ENCODE measurements at regions not wholly inside any gene's neighbourhood (a gene's known extent, or its start where the extent isn't known, plus 50 kb on each side); places are given as distances from the start of the nearest gene placed in this dataset.

- DNase-seq = no peak
Measured at GRCh38 chr21:31497914-31498313, 153.9 kb upstream of the TIAM1 start.

DNA sequence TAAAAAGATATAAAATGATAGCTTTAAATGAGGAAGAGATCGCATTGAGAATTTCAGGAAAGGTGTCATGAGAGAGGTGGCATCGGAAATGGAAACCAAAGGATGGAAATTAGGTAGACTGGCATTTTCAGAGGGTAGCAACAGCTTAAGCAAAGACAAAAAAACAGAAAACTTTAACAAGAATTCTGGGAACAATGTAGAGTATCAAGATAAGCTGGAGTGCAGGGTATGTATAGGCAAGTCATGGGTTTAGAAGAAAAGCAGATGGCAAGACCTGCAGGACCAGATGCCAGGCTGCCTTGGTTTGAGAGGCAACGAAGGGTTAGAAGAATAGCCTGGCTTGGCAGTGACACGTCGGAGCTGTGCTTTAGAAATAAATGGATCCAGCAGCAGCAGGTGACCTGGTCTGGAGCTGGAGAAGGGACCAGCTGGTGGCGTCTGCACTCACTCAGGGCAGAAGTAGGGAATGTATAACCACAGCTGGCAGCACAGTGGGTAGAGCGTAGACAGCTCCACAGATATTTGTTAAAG, 149.4 kb upstream of the TIAM1 start:
- no peak for DNase-seq

DNA sequence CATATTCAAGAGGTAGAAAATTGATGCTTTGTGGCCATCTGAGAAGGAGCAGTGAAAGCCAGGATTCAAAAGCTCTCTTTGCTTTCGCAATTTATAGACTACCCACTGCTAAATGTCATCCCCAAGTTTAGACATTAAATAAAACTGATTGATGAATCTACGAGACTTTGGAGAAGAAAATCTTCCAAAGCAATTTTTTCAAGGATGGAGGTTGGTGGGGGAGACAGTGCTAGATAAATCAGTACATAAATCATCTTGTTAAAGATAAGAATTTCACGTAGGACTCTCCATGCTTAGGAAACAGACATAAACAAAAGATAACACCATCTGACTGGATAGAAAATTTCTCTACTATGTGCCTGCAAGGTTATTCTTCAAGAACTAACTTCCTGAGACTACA, 147.6 kb upstream of the TIAM1 start:
- no peak for DNase-seq

DNA sequence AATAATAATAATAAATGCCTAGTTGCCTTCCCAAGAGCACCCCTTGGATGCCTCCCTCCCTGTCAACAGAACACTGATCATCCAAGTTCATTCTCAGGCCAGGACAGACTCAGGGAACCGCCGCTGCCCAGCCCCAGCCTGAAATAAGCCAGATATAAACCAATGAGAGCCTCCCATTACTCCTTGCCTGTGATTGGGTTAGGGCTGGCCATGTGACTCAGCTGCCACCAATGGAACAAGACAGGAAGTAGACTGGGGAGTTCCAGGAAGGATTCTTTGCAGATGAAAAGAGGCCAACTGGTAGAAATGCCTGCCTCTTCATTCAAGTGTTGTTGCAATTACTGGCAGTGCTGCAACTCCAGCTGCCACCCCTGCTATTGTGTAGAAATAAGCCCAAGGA, 146.4 kb upstream of the TIAM1 start:
- no peak for DNase-seq

- no peak for DNase-seq
Measured at GRCh38 chr21:31489726-31490125, 145.7 kb upstream of the TIAM1 start.

- no peak for DNase-seq
Measured at GRCh38 chr21:31489014-31489413, 145.0 kb upstream of the TIAM1 start.

GRCh38 chr21:31484219-31484618, 140.2 kb upstream of the TIAM1 start:
- no peak for DNase-seq

GRCh38 chr21:31483146-31483545, 139.1 kb upstream of the TIAM1 start:
- no peak for DNase-seq

DNA sequence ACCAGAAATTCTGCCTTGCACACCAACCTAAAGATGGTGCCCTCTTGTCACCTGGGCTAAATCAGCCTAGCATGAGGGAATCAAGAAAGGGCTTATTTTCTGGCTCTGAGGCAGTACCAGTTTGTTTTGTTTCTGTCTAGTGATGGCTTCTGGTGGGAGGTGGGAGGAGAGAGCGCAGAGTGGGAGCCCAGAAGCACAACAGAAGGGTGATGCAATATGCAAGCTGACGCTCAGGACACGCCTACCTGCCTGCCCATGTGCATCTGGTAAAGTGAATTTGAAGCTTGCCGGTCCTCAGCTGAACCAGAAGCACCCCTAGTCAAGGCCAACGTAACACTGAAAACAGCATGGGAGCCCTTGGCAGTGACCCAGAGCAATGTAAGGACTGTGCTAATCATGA, 138.4 kb upstream of the TIAM1 start:
- no peak for DNase-seq

GRCh38 chr21:31480228-31480627, 136.2 kb upstream of the TIAM1 start:
- no peak for DNase-seq

GRCh38 chr21:31479714-31480113, 135.7 kb upstream of the TIAM1 start:
- DNase-seq = no peak

- DNase-seq = no peak
Measured at GRCh38 chr21:31479222-31479621, 135.2 kb upstream of the TIAM1 start.

DNA sequence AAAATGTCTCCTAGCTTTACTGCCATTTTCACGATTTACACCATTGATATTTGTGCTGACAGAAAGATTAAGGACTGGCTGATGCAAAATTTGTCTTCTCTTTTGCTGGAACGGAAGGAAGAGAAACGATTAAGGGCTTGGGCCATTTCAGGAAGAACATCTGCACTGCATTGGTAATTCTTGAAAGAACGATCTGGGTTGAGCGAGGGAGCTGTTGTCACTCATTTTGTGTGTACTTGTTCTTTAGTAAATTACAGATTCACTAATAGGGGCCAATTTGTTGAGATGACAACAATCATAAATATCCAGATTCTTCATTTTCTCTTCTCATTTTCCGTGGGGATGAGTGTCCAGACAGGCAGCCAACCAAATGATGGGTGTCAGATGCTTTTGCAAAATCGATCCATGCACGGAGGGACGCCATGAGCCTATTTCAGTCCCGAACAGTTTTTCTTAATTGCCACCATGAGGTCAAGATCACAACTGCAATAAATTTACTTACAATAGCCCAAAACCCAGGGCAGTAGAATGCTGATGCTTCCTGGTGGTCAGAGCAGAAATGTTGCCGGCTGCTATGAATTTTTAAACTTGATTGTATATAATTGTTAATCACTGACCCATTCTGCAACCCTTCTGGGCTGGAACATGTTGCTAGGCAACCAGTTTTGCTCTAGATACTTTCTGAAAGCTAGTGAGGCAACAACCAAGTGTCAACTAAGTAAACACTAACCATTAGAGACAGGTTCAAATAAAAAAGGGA, 132.4 kb upstream of the TIAM1 start:
- peak; percentile 6 for DNase-seq

DNA sequence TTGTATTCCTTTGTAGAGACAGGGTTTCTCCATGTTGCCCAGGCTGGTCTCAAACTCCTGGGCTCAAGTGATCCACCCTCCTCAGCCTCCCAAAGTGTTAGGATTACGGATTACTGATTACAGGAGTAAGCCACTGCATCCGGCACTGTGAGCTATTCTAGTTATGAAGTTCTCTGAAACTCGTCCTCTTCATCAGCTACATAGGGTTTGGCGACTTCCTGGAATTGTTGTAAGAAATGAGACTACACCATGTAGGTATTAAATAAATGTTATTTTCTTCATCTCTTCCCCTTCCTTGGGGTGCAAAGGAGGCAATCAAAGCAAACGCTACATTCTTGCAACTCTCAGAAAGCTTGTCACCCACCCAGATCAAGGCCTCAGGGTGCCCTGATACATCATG, 131.2 kb upstream of the TIAM1 start:
- no peak for DNase-seq

- peak; percentile 13 for DNase-seq
Measured at GRCh38 chr21:31473685-31474345, 129.8 kb upstream of the TIAM1 start.

- DNase-seq = no peak
Measured at GRCh38 chr21:31471865-31472264, 127.8 kb upstream of the TIAM1 start.

DNA sequence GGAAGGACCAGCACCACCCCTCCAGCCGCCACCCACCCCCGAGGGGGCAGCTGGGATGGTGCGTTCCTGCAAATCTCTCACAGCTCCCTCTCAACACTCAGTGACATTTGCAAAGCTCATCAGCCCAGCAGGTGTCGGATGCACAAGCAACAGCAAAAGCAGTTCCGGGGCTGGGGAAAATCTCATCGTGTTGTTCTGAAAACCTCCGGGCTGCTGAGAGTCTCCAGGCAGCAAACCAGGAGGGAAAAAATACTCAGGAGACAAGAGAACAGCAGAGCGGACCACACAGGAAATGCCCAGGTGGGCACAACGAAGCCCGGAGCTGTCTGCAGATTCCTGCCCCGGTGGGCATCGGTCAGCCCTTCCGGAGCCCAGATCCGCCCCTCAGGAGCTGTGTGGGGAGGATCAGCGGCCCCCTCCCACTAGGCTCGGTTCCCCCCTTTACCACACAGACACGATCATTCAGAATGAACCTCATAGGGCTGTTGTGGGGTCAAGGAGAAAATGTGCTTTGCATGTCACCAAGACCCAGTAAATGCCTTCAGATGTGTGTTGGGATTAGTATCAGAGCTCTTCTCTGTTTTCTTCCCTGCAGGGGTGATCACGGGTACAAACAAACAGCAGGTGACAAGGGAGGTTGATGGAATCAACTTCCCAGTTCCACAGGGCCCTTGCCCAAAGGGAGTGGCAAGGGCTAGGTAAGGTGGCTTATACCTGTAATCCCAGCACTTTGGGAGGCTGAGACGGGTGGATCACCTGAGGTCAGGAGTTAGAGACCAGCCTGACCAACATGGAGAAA, 127.0 kb upstream of the TIAM1 start:
- no peak for DNase-seq

DNA sequence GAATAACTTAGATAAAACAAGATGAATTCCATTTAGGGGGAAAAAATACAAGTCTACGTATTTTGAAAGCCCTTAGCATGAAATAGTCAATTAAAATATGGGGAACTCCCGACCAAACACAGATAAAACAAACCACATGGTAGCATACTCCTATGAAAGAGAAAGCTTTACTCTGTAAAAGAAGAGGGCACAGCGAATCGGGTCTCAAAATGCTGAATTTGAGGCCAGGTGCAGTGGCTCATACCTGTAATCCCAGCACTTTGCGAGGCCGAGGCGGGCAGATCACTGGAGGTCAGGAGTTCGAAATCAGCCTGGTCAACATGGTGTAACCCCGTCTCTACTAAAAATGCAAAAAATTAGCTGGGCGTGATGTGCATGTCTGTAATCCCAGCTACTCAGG, 116.9 kb upstream of the TIAM1 start:
- no peak for DNase-seq

GRCh38 chr21:31459457-31459856, 115.4 kb upstream of the TIAM1 start:
- no peak for DNase-seq

DNA sequence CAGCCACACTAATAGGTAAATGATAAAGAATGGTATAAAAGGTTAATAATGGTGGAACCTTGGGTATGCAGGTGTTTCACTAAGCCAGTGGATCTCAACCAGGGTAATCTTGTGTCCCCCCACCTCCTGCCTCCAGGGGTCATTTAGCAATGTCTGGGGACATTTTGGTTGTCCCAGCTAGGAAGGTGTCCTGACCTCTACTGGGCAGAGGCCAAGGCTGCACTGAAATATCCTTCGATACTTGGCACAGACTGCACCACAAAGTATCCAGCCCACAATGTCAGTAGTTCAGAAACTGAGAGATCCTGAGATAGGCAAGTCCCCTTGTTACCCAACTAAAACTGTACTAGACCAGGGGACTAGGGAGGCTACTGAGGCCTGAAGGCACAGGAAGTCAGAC, 113.6 kb upstream of the TIAM1 start:
- DNase-seq = no peak

- no peak for DNase-seq
Measured at GRCh38 chr21:31456201-31456600, 112.1 kb upstream of the TIAM1 start.

DNA sequence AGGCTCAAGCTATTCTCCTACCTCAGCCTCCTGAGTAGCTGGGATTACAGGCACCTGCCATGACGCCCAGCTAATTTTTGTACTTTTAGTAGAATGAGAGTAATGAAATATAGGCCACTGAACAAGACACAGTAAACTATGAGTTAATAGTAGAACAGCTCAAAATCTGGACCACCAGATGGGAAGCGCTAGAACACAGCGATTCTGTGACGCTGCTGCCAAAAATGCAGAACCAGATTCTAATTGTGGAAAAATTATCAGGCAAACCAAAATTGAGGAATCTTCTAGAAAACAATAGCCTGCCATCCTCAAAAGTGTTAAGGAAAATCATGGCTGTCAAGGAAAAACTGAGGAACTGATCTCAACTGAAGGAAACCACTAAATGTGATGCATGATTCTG, 111.4 kb upstream of the TIAM1 start:
- DNase-seq = no peak

GRCh38 chr21:31450980-31451379, 106.9 kb upstream of the TIAM1 start:
- DNase-seq = no peak
